ENCODE measurements at regions not wholly inside any gene's neighbourhood (a gene's known extent, or its start where the extent isn't known, plus 50 kb on each side); places are given as distances from the start of the nearest gene placed in this dataset.

DNA sequence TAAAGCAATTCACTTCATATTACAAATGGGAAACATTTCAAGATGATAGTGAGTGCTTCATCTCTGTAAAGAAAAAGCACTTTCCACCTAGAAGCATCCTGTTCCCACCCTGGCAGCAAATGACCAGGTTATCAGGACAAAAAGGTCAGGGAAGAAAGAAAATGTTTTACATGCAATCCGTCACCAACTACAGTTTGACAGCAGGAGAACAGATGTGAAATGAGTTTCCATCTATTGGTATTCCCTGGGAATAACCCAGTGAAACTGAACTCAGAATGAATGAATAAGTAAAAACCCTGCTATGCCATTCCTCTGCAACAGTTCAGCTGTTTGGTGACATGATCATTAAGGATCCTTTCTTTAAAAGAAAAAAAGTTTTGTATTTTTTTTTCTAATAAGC lies 67.6 kb downstream of the HTR1A start:
- TF ChIP-seq, protein P1, sequence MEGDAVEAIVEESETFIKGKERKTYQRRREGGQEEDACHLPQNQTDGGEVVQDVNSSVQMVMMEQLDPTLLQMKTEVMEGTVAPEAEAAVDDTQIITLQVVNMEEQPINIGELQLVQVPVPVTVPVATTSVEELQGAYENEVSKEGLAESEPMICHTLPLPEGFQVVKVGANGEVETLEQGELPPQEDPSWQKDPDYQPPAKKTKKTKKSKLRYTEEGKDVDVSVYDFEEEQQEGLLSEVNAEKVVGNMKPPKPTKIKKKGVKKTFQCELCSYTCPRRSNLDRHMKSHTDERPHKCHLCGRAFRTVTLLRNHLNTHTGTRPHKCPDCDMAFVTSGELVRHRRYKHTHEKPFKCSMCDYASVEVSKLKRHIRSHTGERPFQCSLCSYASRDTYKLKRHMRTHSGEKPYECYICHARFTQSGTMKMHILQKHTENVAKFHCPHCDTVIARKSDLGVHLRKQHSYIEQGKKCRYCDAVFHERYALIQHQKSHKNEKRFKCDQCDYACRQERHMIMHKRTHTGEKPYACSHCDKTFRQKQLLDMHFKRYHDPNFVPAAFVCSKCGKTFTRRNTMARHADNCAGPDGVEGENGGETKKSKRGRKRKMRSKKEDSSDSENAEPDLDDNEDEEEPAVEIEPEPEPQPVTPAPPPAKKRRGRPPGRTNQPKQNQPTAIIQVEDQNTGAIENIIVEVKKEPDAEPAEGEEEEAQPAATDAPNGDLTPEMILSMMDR (IDR thresholded peaks at IDR 0.05; ENCODE audit: unreplicated experiment) = no peak
- Mint-ChIP-seq H3K36me3 (no peaks in the 10 kb centered on the region), H3K4me1 (no peaks in the 10 kb centered on the region), H3K27ac (no peak overlapping the region), H3K4me3 (no peak overlapping the region), H3K9me3 (no peaks in the 10 kb centered on the region), H3K27me3 (ENCODE audit: low read depth) (no peaks in the 10 kb centered on the region)
- no peak for DNase-seq (ENCODE audit: low spot score in 2 of 2, unreplicated experiment in 2 of 2)

DNA sequence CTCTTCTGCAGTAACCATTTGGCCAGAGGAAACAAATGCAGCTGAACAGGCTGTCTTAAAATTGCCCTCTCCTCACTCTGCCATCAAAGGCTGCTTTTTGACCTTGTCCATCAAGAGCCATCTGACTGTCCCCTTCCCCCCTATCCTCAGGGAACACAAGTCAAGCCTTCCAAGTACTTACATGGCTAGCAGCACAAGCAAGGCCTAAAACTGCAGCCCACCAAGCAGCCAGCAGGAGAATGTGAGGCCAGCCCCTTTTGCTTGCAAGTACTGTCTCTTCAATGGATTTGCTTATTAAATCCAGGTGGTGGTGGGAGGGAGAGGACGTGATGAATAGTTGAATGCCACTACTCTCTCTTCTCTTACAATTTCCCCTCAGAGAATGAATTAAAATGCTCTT lies 83.5 kb downstream of the HTR1A start:
- Mint-ChIP-seq H3K4me1 (peaks cover 6% of the 10 kb centered on the region), H3K36me3 (no peaks in the 10 kb centered on the region), H3K27me3 (ENCODE audit: low read depth) (peaks cover 14% of the 10 kb centered on the region), H3K9me3 (no peaks in the 10 kb centered on the region), H3K4me3 (no peak overlapping the region), H3K27ac (peak overlapping the region; percentile 86)
- DNase-seq (ENCODE audit: low spot score in 2 of 2, unreplicated experiment in 2 of 2) = no peak
- TF ChIP-seq, protein P1 (IDR thresholded peaks at IDR 0.05; ENCODE audit: unreplicated experiment) = no peak

DNA sequence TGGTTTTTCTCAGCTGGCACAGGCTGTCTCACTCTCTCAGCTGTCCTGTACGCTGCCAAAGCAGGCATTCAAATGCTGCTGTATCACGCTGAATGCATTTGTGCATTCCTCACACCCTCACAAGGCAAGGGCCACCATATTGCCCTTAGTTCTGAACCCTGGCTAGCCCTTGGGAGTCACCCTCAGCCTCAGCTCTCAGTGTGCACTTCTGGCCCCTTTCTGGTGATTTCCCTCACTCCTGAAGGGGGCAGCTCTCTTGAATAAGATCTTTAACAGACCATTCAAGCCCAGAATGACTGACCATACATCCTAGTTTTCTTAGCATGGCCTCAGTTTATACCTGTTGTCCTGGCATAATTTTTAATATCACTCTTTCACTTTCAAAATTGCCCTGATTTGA lies 84.3 kb downstream of the HTR1A start:
- DNase-seq (ENCODE audit: low spot score in 2 of 2, unreplicated experiment in 2 of 2) = no peak
- H3K9me3 Mint-ChIP-seq = no peaks in the 10 kb centered on the region
- peaks cover 9% of the 10 kb centered on the region for H3K27me3 Mint-ChIP-seq (ENCODE audit: low read depth)
- no peak overlapping the region for H3K27ac Mint-ChIP-seq
- H3K36me3 Mint-ChIP-seq = no peaks in the 10 kb centered on the region
- TF ChIP-seq, protein P1 (IDR thresholded peaks at IDR 0.05; ENCODE audit: unreplicated experiment) = no peak
- no peak overlapping the region for H3K4me3 Mint-ChIP-seq
- H3K4me1 Mint-ChIP-seq = peaks cover 6% of the 10 kb centered on the region

DNA sequence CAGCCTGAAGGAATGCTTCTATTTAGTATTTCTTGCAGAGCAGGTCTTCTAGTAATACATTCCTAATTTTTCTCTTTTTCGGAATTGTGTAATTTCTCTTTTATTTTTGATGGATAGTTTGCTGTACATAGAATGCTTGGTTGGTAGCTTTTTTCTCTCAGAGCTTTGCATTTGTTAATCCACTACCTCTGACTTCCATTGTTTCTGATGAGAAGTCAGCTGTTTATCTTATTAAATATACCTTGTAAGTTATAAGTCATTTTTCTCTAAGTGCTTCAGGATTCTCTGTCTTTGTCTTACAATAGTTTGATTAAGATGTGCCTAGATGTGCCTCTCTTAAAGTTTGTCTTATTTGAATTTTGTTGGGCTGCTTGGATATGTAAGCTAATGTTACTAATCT lies 101.9 kb downstream of the HTR1A start:
- Mint-ChIP-seq H3K9me3 (peaks cover 44% of the 10 kb centered on the region), H3K27me3 (ENCODE audit: low read depth) (no peaks in the 10 kb centered on the region), H3K4me1 (peaks cover 6% of the 10 kb centered on the region), H3K4me3 (no peak overlapping the region), H3K27ac (no peak overlapping the region), H3K36me3 (peaks cover 3% of the 10 kb centered on the region)
- TF ChIP-seq, protein P1 (IDR thresholded peaks at IDR 0.05; ENCODE audit: unreplicated experiment) = no peak
- DNase-seq (ENCODE audit: low spot score in 2 of 2, unreplicated experiment in 2 of 2) = no peak

DNA sequence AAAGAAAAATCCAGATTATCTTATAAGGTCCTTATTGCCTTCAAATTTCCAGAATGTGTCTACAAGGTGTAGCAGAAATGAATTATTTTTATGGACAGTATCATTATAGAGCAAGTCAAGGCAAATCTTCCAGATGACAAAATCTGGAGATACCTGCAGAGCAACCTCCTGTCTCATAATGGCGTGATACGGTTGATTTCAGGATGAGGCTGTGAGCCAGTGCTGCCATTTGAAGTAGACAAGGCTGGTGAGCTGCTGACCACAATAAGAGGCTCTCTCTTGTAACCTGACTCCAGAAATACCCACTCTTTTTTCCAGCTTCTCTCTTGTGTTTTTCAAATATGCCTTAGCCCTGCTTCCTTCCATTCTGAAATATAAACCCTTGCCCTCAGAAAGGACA lies 108.2 kb downstream of the HTR1A start:
- H3K4me3 Mint-ChIP-seq = no peak overlapping the region
- DNase-seq (ENCODE audit: low spot score in 2 of 2, unreplicated experiment in 2 of 2) = no peak
- H3K9me3 Mint-ChIP-seq = peaks cover 14% of the 10 kb centered on the region
- H3K27ac Mint-ChIP-seq = peak overlapping the region; percentile 54
- no peaks in the 10 kb centered on the region for H3K27me3 Mint-ChIP-seq (ENCODE audit: low read depth)
- H3K36me3 Mint-ChIP-seq = no peaks in the 10 kb centered on the region
- TF ChIP-seq, protein P1 (IDR thresholded peaks at IDR 0.05; ENCODE audit: unreplicated experiment) = no peak
- peaks cover 27% of the 10 kb centered on the region for H3K4me1 Mint-ChIP-seq

DNA sequence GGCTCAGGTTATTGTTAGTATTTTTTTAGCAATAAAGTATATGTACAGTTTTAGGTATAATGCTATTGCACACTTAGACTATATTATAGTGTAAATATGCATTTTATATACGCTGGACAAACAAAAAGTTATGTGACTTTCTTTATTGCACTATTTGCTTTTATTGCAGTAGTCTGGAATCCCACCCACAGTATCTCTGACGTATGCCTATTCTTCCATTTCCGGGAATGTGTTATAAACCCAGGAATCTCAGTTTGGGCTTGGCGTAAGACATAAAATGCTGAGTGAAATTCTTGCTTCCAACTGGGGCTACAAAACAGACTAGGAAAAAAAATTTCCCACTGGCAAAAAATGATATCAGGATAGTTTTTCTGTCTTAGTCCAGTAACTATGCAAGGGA lies 119.1 kb downstream of the HTR1A start:
- Mint-ChIP-seq H3K4me3 (no peak overlapping the region), H3K36me3 (no peaks in the 10 kb centered on the region), H3K27ac (no peak overlapping the region), H3K4me1 (no peaks in the 10 kb centered on the region), H3K27me3 (ENCODE audit: low read depth) (peaks cover 3% of the 10 kb centered on the region), H3K9me3 (no peaks in the 10 kb centered on the region)
- TF ChIP-seq, protein P1 (IDR thresholded peaks at IDR 0.05; ENCODE audit: unreplicated experiment) = no peak
- no peak for DNase-seq (ENCODE audit: low spot score in 2 of 2, unreplicated experiment in 2 of 2)
